H1 (cell line): ENCODE measurements at regions not wholly inside any gene's neighbourhood (a gene's known extent, or its start where the extent isn't known, plus 50 kb on each side); places are given as distances from the start of the nearest gene placed in this dataset.

Experiments
- CTCF ChIA-PET: fragments of 300-600 bp; sonication (Branson Sonifier 250); formaldehyde crosslinking; loops from one replicate; lab custom pipeline; 2021; ENCODE audit not compliant: partially characterized antibody; lab: Charles Lee
- POLR2A ChIA-PET: fragments of 300-600 bp; sonication (Branson Sonifier 250); formaldehyde crosslinking; loops from one replicate; lab custom pipeline; 2021; ENCODE audit warnings: inconsistent platforms; ENCODE audit not compliant: partially characterized antibody; lab: Charles Lee
- DNase-seq, 2 experiments: peaks; one replicate each; pipeline versions ENCODE4 v3.0.0 to v3.0.0-alpha.2; 2010 to 2022; ENCODE audit warnings: low spot score in 2 of 2, low read depth in 1 of 2, mixed read lengths in 1 of 2
- FAIRE-seq: peaks from 2 replicates; lab custom pipeline; 2011; peaks lifted over from hg19 to GRCh38; lab: Jason Lieb, UNC
- H2AFZ ChIP-seq: 2 replicates; pipeline ENCODE4 v1.8.1; 2012; ENCODE audit warnings: low read length, inconsistent platforms
- H2AK5ac ChIP-seq: 2 replicates; pipeline ENCODE4 v1.6.1; 2013; ENCODE audit warnings: low read depth, low read length
- H2BK120ac ChIP-seq: replicated peaks from 2 replicates; pipeline ENCODE3; 2013; ENCODE audit warnings: low read depth, low read length, inconsistent platforms
- H2BK12ac ChIP-seq: 2 replicates; pipeline ENCODE4 v1.6.1; 2013; ENCODE audit warnings: low read depth, low read length
- H2BK15ac ChIP-seq: 2 replicates; pipeline ENCODE4 v1.6.1; 2013; ENCODE audit warnings: low read length
- H2BK20ac ChIP-seq: 2 replicates; pipeline ENCODE4 v1.6.1; 2013; ENCODE audit warnings: low read length
- H2BK5ac ChIP-seq: 2 replicates; pipeline ENCODE4 v1.6.1; 2013; ENCODE audit warnings: low read depth, low read length
- H3K14ac ChIP-seq: 2 replicates; pipeline ENCODE4 v1.6.1; 2013; ENCODE audit warnings: inconsistent platforms; ENCODE audit not compliant: insufficient read length
- H3K18ac ChIP-seq: 2 replicates; pipeline ENCODE4 v1.6.1; 2013; ENCODE audit warnings: low read length; ENCODE audit errors: extremely low read depth
- H3K23ac ChIP-seq: 2 replicates; pipeline ENCODE4 v1.6.1; 2013; ENCODE audit warnings: inconsistent platforms; ENCODE audit not compliant: insufficient read length
- H3K23me2 ChIP-seq: 2 replicates; pipeline ENCODE4 v1.6.1; 2013; ENCODE audit warnings: low read depth, low read length
- H3K27ac ChIP-seq: 2 replicates; pipeline ENCODE4 v1.6.1; 2011; ENCODE audit warnings: low read depth, low read length, inconsistent platforms
- H3K27me3 ChIP-seq, 4 experiments: replicated peaks in 1 of 4; 1 replicate in 1 of 4; 2 replicates in 3 of 4; pipeline versions ENCODE4 v1.6.1 to v1.8.1; 2011 to 2013; ENCODE audit warnings: low read length in 3 of 4, mild to moderate bottlenecking in 3 of 4, inconsistent platforms in 2 of 4, mixed read lengths in 2 of 4, moderate library complexity in 1 of 4; ENCODE audit not compliant: control insufficient read depth in 3 of 4, insufficient read depth in 3 of 4; ENCODE audit errors: extremely low read depth in 1 of 4
- H3K36me3 ChIP-seq, 4 experiments: 2 replicates each; pipeline versions ENCODE4 v1.6.1 to v1.8.1; 2011 to 2013; ENCODE audit warnings: mild to moderate bottlenecking in 4 of 4, low read length in 3 of 4, moderate library complexity in 2 of 4, control low read depth in 1 of 4, inconsistent platforms in 1 of 4; ENCODE audit not compliant: insufficient read depth in 4 of 4, control insufficient read depth in 2 of 4
- H3K4ac ChIP-seq: replicated peaks from 2 replicates; pipeline ENCODE3; 2013; ENCODE audit warnings: low read length, low read depth, mixed read lengths, inconsistent platforms; ENCODE audit not compliant: insufficient read length
- H3K4me1 ChIP-seq, 4 experiments: replicated peaks in 1 of 4; 1 replicate in 1 of 4; 2 replicates in 3 of 4; pipeline versions ENCODE4 v1.6.1 to v1.8.1; 2011 to 2013; ENCODE audit warnings: low read length in 3 of 4, inconsistent platforms in 2 of 4, mixed read lengths in 1 of 4; ENCODE audit not compliant: insufficient read depth in 4 of 4, control insufficient read depth in 3 of 4
- H3K4me2 ChIP-seq, 2 experiments: 2 replicates each; pipeline versions ENCODE4 v1.6.1 to v1.8.1; 2011 to 2013; ENCODE audit warnings: low read depth in 2 of 2, low read length in 2 of 2, control low read depth in 1 of 2, inconsistent platforms in 1 of 2, mild to moderate bottlenecking in 1 of 2; ENCODE audit not compliant: insufficient read depth in 1 of 2
- H3K4me3 ChIP-seq, 4 experiments: fragments of 200-600, 300-600 bp in 1 of 4; sonication (generic), shearing (Covaris generic), sonication (Bioruptor Twin) in 1 of 4; 2 replicates each; pipeline versions ENCODE4 v1.5.1 to v1.8.1; 2011 to 2016; ENCODE audit warnings: low read length in 4 of 4, low read depth in 3 of 4, control low read depth in 2 of 4, inconsistent platforms in 2 of 4, mild to moderate bottlenecking in 2 of 4, mixed read lengths in 1 of 4, moderate library complexity in 1 of 4; ENCODE audit not compliant: insufficient read depth in 2 of 4; ENCODE audit errors: extremely low read depth in 1 of 4
- H3K56ac ChIP-seq: replicated peaks from 2 replicates; pipeline ENCODE3; 2013; ENCODE audit warnings: low read depth, mild to moderate bottlenecking, mixed read lengths, low read length, inconsistent platforms; ENCODE audit not compliant: insufficient read length
- H3K79me1 ChIP-seq: 2 replicates; pipeline ENCODE4 v1.6.1; 2013; ENCODE audit warnings: low read depth, low read length, control low read depth
- H3K79me2 ChIP-seq, 2 experiments: 2 replicates each; pipeline versions ENCODE4 v1.6.1 to v1.8.1; 2012 to 2013; ENCODE audit warnings: low read length in 2 of 2, mild to moderate bottlenecking in 2 of 2, inconsistent platforms in 1 of 2; ENCODE audit not compliant: insufficient read depth in 2 of 2, control insufficient read depth in 1 of 2
- H3K9ac ChIP-seq, 4 experiments: replicated peaks in 1 of 4; 1 replicate in 1 of 4; 2 replicates in 3 of 4; pipeline versions ENCODE4 v1.6.1 to v1.8.1; 2011 to 2013; ENCODE audit warnings: low read depth in 3 of 4, low read length in 3 of 4, control low read depth in 2 of 4, mild to moderate bottlenecking in 2 of 4, moderate library complexity in 2 of 4, inconsistent platforms in 1 of 4; ENCODE audit errors: extremely low read depth in 1 of 4
- H3K9me3 ChIP-seq, 2 experiments: 2 replicates each; pipeline versions ENCODE4 v1.6.1 to v1.8.1; 2012 to 2013; ENCODE audit warnings: mild to moderate bottlenecking in 2 of 2, moderate library complexity in 2 of 2, control low read depth in 1 of 2, inconsistent platforms in 1 of 2, low read depth in 1 of 2, low read length in 1 of 2, mixed read lengths in 1 of 2; ENCODE audit not compliant: insufficient read depth in 2 of 2
- H4K20me1 ChIP-seq, 2 experiments: replicated peaks in 1 of 2; 2 replicates each; pipeline versions ENCODE3 to v1.8.1; 2011 to 2013; ENCODE audit warnings: inconsistent platforms in 2 of 2, low read length in 2 of 2, mild to moderate bottlenecking in 1 of 2; ENCODE audit not compliant: insufficient read depth in 2 of 2, control insufficient read depth in 1 of 2
- H4K5ac ChIP-seq: 2 replicates; pipeline ENCODE4 v1.6.1; 2013; ENCODE audit warnings: low read length, low read depth, mixed read lengths, inconsistent platforms; ENCODE audit not compliant: insufficient read length
- H4K8ac ChIP-seq: 2 replicates; pipeline ENCODE4 v1.8.0; 2013; ENCODE audit warnings: mild to moderate bottlenecking, moderate library complexity, low read length, inconsistent platforms; ENCODE audit not compliant: insufficient read depth; ENCODE audit errors: extremely low read depth
- H4K91ac ChIP-seq: replicated peaks from 2 replicates; pipeline ENCODE3; 2013; ENCODE audit warnings: low read length, mixed read lengths, inconsistent platforms; ENCODE audit not compliant: insufficient read length
- BACH1 ChIP-seq: IDR thresholded peaks from 2 replicates; pipeline ENCODE4 v1.6.1; 2012; ENCODE audit warnings: low read length, improper control_type of control experiment
- CEBPB ChIP-seq: IDR thresholded peaks from 2 replicates; pipeline ENCODE4 v1.6.1; 2012; ENCODE audit warnings: low read depth, low read length
- RFX5 ChIP-seq: IDR thresholded peaks from 2 replicates; pipeline ENCODE4 v1.6.1; 2011; ENCODE audit warnings: low read depth, low read length, improper control_type of control experiment, borderline replicate concordance
- SAP30 ChIP-seq: fragments of 300-600 bp; sonication (generic); IDR thresholded peaks from 2 replicates; pipeline ENCODE4 v1.7.1; 2012; ENCODE audit warnings: low read length, moderate library complexity, mild to moderate bottlenecking, inconsistent platforms; ENCODE audit not compliant: insufficient read depth, insufficient replicate concordance
- WGBS, 2 experiments: shearing (Covaris generic) in 1 of 2; methylation state at CpG; one replicate each; pipeline versions ENCODE4 v1.1.6 to v1.1.7; 2013 to 2015; ENCODE audit warnings: low lambda C conversion rate in 2 of 2, mixed read lengths in 2 of 2, inconsistent platforms in 1 of 2, low coverage in 1 of 2, missing lambda C conversion rate in 1 of 2; ENCODE audit not compliant: insufficient replicate concordance in 2 of 2, insufficient coverage in 1 of 2, insufficient read length in 1 of 2; ENCODE audit errors: extremely low coverage in 1 of 2, missing lambda C conversion rate in 1 of 2; 5-methylcytosine and 5-hydroxymethylcytosine counted together
- TF ChIP-seq, protein P1 (sequence below): IDR thresholded peaks from 2 replicates; pipeline ENCODE4 v1.6.1; 2012; ENCODE audit warnings: inconsistent platforms
- TF ChIP-seq, protein P2 (sequence below): IDR thresholded peaks from 2 replicates; pipeline ENCODE4 v1.6.1; 2012; ENCODE audit warnings: inconsistent platforms
- TF ChIP-seq, protein P3 (sequence below): IDR thresholded peaks from 2 replicates; pipeline ENCODE4 v1.6.1; 2011; ENCODE audit warnings: low read length, improper control_type of control experiment

DNA sequence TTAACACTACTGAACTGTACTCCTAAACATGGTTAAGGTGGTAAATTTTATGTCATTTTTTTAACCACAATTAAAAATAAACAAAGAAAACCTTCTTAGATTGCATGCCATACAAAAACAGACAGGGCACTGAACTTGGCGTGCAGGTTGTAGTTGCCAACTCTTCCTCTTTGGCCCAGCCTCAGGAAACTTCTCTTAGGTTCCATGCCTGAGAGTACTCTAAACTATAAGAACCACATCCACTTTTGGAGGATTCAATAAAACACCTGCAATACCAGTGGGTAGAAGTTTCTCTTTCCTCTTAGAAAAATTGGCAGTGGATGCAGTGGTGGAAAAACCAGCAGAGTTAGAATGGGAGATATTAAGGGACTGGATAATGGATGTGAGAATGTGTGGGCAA lies 103.4 kb downstream of the LUZP4 start:
- Histone ChIP-seq H3K14ac (no peak overlapping the region), H2BK120ac (no peak overlapping the region), H4K5ac (no peak overlapping the region), H3K27me3 (no peaks in the 10 kb centered on the region), H3K9ac (no peak overlapping the region), H2BK15ac (no peak overlapping the region), H2BK5ac (no peak overlapping the region), H3K4me1 (no peaks in the 10 kb centered on the region), H3K4me3 (no peak overlapping the region), H2AK5ac (no peak overlapping the region), H3K18ac (no peak overlapping the region), H3K23me2 (no peaks in the 10 kb centered on the region), H3K23ac (no peak overlapping the region), H4K8ac (no peak overlapping the region), H3K9me3 (no peaks in the 10 kb centered on the region), H3K4me2 (no peak overlapping the region), H3K36me3 (no peaks in the 10 kb centered on the region), H3K27ac (no peak overlapping the region), H3K79me2 (no peaks in the 10 kb centered on the region), H2AFZ (no peak overlapping the region), H3K56ac (no peak overlapping the region), H2BK20ac (no peak overlapping the region), H2BK12ac (no peak overlapping the region), H4K20me1 (no peaks in the 10 kb centered on the region), H3K79me1 (no peaks in the 10 kb centered on the region), H4K91ac (no peak overlapping the region), H3K4ac (no peak overlapping the region)
- DNase-seq (no peak), FAIRE-seq (no peak)
- 90% methylated on average over 1 of the region's 1 CpG; no CpG with 5 or more reads in 1 of the 2 experiments for WGBS, 2 experiments
- POLR2A ChIA-PET, result no interaction called here
- CTCF ChIA-PET, result interaction anchor here (0.9 kb wide), 1 partner anchor 199 kb away, joined by 5 read pairs; no protein-coding TSS in a partner anchor
- TF ChIP-seq BACH1 (no peak), CEBPB (no peak), RFX5 (no peak), SAP30 (no peak)
- TF ChIP-seq, protein P1, sequence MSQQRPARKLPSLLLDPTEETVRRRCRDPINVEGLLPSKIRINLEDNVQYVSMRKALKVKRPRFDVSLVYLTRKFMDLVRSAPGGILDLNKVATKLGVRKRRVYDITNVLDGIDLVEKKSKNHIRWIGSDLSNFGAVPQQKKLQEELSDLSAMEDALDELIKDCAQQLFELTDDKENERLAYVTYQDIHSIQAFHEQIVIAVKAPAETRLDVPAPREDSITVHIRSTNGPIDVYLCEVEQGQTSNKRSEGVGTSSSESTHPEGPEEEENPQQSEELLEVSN, result no peak
- TF ChIP-seq, protein P2, sequence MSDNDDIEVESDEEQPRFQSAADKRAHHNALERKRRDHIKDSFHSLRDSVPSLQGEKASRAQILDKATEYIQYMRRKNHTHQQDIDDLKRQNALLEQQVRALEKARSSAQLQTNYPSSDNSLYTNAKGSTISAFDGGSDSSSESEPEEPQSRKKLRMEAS, result no peak
- TF ChIP-seq, protein P3, sequence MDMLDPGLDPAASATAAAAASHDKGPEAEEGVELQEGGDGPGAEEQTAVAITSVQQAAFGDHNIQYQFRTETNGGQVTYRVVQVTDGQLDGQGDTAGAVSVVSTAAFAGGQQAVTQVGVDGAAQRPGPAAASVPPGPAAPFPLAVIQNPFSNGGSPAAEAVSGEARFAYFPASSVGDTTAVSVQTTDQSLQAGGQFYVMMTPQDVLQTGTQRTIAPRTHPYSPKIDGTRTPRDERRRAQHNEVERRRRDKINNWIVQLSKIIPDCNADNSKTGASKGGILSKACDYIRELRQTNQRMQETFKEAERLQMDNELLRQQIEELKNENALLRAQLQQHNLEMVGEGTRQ, result no peak
